ENCODE measurements at regions not wholly inside any gene's neighbourhood (a gene's known extent, or its start where the extent isn't known, plus 50 kb on each side); places are given as distances from the start of the nearest gene placed in this dataset.

DNA sequence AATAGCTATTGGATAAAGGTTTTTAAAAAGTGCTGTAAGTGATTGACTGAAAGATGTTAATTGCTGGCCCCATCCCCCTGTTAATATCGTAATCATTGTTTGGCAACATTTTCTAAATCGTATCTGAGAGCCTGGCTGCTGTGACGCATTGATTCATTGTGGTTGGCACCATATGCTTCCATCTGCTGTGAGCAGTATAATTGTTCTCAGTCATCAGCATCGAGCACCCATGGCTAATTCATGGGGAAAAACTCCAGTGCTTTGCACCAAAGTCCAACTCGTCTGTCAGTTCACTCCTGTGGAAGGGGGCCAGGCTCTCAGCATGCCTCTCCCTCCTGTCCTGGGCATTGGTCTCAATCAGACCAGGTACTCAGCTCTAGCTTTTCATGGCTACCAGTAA lies 205.2 kb downstream of the STK31 start:
- no peak for TF ChIP-seq NFIC (IDR thresholded peaks at IDR 0.05; ENCODE audit: borderline replicate concordance)
- TF ChIP-seq, protein P1, sequence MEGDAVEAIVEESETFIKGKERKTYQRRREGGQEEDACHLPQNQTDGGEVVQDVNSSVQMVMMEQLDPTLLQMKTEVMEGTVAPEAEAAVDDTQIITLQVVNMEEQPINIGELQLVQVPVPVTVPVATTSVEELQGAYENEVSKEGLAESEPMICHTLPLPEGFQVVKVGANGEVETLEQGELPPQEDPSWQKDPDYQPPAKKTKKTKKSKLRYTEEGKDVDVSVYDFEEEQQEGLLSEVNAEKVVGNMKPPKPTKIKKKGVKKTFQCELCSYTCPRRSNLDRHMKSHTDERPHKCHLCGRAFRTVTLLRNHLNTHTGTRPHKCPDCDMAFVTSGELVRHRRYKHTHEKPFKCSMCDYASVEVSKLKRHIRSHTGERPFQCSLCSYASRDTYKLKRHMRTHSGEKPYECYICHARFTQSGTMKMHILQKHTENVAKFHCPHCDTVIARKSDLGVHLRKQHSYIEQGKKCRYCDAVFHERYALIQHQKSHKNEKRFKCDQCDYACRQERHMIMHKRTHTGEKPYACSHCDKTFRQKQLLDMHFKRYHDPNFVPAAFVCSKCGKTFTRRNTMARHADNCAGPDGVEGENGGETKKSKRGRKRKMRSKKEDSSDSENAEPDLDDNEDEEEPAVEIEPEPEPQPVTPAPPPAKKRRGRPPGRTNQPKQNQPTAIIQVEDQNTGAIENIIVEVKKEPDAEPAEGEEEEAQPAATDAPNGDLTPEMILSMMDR (IDR thresholded peaks at IDR 0.05), result no peak
- TF ChIP-seq, protein P2, sequence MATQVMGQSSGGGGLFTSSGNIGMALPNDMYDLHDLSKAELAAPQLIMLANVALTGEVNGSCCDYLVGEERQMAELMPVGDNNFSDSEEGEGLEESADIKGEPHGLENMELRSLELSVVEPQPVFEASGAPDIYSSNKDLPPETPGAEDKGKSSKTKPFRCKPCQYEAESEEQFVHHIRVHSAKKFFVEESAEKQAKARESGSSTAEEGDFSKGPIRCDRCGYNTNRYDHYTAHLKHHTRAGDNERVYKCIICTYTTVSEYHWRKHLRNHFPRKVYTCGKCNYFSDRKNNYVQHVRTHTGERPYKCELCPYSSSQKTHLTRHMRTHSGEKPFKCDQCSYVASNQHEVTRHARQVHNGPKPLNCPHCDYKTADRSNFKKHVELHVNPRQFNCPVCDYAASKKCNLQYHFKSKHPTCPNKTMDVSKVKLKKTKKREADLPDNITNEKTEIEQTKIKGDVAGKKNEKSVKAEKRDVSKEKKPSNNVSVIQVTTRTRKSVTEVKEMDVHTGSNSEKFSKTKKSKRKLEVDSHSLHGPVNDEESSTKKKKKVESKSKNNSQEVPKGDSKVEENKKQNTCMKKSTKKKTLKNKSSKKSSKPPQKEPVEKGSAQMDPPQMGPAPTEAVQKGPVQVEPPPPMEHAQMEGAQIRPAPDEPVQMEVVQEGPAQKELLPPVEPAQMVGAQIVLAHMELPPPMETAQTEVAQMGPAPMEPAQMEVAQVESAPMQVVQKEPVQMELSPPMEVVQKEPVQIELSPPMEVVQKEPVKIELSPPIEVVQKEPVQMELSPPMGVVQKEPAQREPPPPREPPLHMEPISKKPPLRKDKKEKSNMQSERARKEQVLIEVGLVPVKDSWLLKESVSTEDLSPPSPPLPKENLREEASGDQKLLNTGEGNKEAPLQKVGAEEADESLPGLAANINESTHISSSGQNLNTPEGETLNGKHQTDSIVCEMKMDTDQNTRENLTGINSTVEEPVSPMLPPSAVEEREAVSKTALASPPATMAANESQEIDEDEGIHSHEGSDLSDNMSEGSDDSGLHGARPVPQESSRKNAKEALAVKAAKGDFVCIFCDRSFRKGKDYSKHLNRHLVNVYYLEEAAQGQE (IDR thresholded peaks at IDR 0.05; ENCODE audit: low read depth, low read length), result no peak

Data from SK-N-SH (cell line).